A673 (cell line): ENCODE measurements at regions not wholly inside any gene's neighbourhood (a gene's known extent, or its start where the extent isn't known, plus 50 kb on each side); places are given as distances from the start of the nearest gene placed in this dataset.

Experiments
- BruUV-seq: library from RNA; stranded (reverse); fragments of 400-500 nt; replicated peaks from 2 replicates; lab custom pipeline; 2021; lab: Mats Ljungman, UMichigan
- CTCF ChIA-PET: fragments of 300-600 bp; sonication (Branson Sonifier 250); formaldehyde crosslinking; loops from one replicate; lab custom pipeline; 2022; ENCODE audit warnings: antibody characterized with exemption; lab: Charles Lee
- POLR2A ChIA-PET: fragments of 300-600 bp; sonication (Branson Sonifier 250); formaldehyde crosslinking; loops from one replicate; lab custom pipeline; 2022; ENCODE audit warnings: antibody characterized with exemption; ENCODE audit not compliant: low non-redundant PET; lab: Charles Lee
- DNase-seq: peaks from one replicate; pipeline ENCODE4 v3.0.0-alpha.2; 2015; ENCODE audit warnings: low spot score
- H3K27ac ChIP-seq: fragments of 200-600 bp; sonication (generic); 2 replicates; pipeline ENCODE4 v1.5.1; 2016; ENCODE audit warnings: mixed run types, low read depth, mild to moderate bottlenecking, mixed read lengths, antibody characterized with exemption, low read length; ENCODE audit not compliant: poor library complexity, severe bottlenecking
- H3K27me3 ChIP-seq: fragments of 200-600 bp; sonication (generic); replicated peaks from 2 replicates; pipeline ENCODE4 v1.6.1; 2017; ENCODE audit warnings: mixed run types, low read depth, mild to moderate bottlenecking, mixed read lengths, antibody characterized with exemption, low read length; ENCODE audit not compliant: insufficient read depth, poor library complexity
- H3K36me3 ChIP-seq: fragments of 200-600 bp; sonication (generic); 2 replicates; pipeline ENCODE4 v1.6.1; 2016; ENCODE audit warnings: mixed run types, mild to moderate bottlenecking, mixed read lengths, antibody characterized with exemption, low read length; ENCODE audit not compliant: insufficient read depth, poor library complexity, severe bottlenecking
- H3K4me1 ChIP-seq: fragments of 200-600 bp; sonication (generic); 2 replicates; pipeline ENCODE4 v1.6.1; 2017; ENCODE audit warnings: mixed run types, mild to moderate bottlenecking, mixed read lengths, antibody characterized with exemption, low read length; ENCODE audit not compliant: insufficient read depth, poor library complexity, severe bottlenecking
- H3K4me3 ChIP-seq: fragments of 200-600 bp; sonication (generic); 2 replicates; pipeline ENCODE4 v1.5.1; 2016; ENCODE audit warnings: low read depth, mixed run types, mild to moderate bottlenecking, mixed read lengths, low read length; ENCODE audit not compliant: poor library complexity, severe bottlenecking
- H3K9me3 ChIP-seq: fragments of 200-600 bp; sonication (generic); 2 replicates; pipeline ENCODE4 v1.6.1; 2016; ENCODE audit warnings: mixed run types, low read depth, mild to moderate bottlenecking, mixed read lengths, antibody characterized with exemption, low read length; ENCODE audit not compliant: poor library complexity, severe bottlenecking
- CTCF ChIP-seq: fragments of 300-800, 200-600 bp; sonication (generic); conservative IDR thresholded peaks from 2 replicates; pipeline ENCODE4 v1.5.1; 2017; ENCODE audit warnings: low read depth, mild to moderate bottlenecking, antibody characterized with exemption, low read length, moderate library complexity, mixed read lengths
- EZH2 ChIP-seq: fragments of 200-600 bp; sonication (generic); IDR thresholded peaks from 2 replicates; pipeline ENCODE4 v1.6.1; 2017; ENCODE audit warnings: borderline replicate concordance, low read depth, mild to moderate bottlenecking, mixed read lengths, antibody characterized with exemption, low read length; ENCODE audit not compliant: poor library complexity, severe bottlenecking
- intact Hi-C: fragments of 100-400 bp; cut with micrococcal nuclease; formaldehyde crosslinking; loops from one replicate; pipeline ENCODE4 v1.10.0; 2022; ENCODE audit not compliant: unreplicated experiment

- Histone ChIP-seq H3K27me3 (no peaks in the 10 kb centered on the region), H3K27ac (no peak overlapping the region), H3K4me3 (no peak overlapping the region), H3K36me3 (no peaks in the 10 kb centered on the region), H3K9me3 (no peaks in the 10 kb centered on the region), H3K4me1 (no peaks in the 10 kb centered on the region)
- DNase-seq = no peak
- TF ChIP-seq EZH2 = no peak
- TF ChIP-seq CTCF = no peak
- CTCF ChIA-PET = no interaction called here
- POLR2A ChIA-PET = no interaction called here
- intact Hi-C loops = no loop called here
- no TSS peak for BruUV-seq
These were observed 142.0 kb downstream of the MCHR2 start for GRCh38 chr6:99852031-99852430.

DNA sequence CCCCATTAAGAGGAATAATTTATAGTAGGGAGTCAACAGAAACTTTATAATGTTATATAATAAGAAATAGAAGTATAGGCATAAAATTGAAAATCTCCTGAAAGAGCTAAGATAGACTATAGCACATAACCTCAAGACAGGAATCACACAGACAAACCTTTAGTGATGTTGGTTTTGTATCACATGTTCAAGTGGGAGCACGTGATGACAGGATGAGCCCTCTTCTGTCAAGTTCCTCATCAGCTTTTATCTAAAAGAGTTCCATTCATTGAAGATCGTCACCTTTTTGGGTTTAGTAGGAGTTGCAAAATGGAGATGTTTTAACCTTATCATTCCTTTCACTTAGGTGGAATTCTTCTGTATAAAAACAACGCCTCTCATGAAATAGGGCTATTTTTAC lies 127.0 kb downstream of the MCHR2 start:
- H3K4me1 ChIP-seq = no peaks in the 10 kb centered on the region
- no TSS peak for BruUV-seq
- TF ChIP-seq CTCF (no peak), EZH2 (no peak)
- no peaks in the 10 kb centered on the region for H3K36me3 ChIP-seq
- H3K27me3 ChIP-seq = no peaks in the 10 kb centered on the region
- H3K9me3 ChIP-seq = no peaks in the 10 kb centered on the region
- ChIA-PET POLR2A (no interaction called here), CTCF (interaction anchor here (1.4 kb wide), 1 partner anchor 135 kb away, joined by 4 read pairs; no protein-coding TSS in a partner anchor)
- H3K4me3 ChIP-seq = no peak overlapping the region
- intact Hi-C loops = loop anchor here (5.0 kb wide), 2 partner anchors 135 to 795 kb away; no protein-coding TSS in a partner anchor
- no peak overlapping the region for H3K27ac ChIP-seq
- no peak for DNase-seq

DNA sequence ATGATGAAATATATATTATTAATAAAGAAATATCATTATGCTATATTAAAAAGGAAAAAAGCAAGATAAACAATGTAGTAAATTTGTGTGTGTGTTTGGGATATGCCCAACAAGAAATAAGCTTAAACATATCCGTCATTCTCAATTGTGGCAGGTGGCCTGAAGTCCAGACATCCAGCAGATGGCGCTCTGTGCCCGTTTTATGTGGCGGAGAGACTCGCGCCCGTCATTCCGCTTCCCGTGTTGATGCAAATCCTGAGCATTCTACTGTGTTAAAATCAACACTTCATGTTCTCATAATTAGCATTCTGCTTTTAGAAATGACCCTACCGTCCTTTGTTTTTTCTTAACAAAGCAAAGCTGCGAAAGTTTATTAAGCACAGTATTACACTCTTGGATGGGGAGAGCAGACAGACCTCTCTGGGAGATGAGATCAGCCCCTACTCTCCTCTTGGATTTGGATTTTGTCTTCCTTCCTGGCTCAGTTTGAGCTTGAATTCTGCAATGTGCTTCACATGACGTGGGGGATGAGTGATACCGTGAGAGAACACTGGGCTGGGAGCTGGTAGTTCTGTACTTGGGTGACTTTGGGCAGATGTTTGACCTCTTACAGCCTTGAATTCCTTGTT lies 125.8 kb downstream of the MCHR2 start:
- ChIA-PET POLR2A (interaction anchor here (0.7 kb wide), 1 partner anchor 243 kb away, joined by 3 read pairs; no protein-coding TSS in a partner anchor), CTCF (interaction anchor here (1.0 to 2.4 kb wide), 5 partner anchors 38 to 239 kb away, joined by 3 to 26 read pairs (median 8); no protein-coding TSS in a partner anchor)
- H3K27me3 ChIP-seq = no peaks in the 10 kb centered on the region

More for the DNA sequence above, 125.8 kb downstream of the MCHR2 start:
- intact Hi-C loops = loop anchor here (1.0 to 5.0 kb wide), 5 partner anchors 37 to 794 kb away; no protein-coding TSS in a partner anchor
- H3K36me3 ChIP-seq = no peaks in the 10 kb centered on the region
- no peaks in the 10 kb centered on the region for H3K4me1 ChIP-seq
- TF ChIP-seq EZH2 (no peak), CTCF (peak; percentile 94)
- BruUV-seq = no TSS peak
- no peaks in the 10 kb centered on the region for H3K9me3 ChIP-seq
- H3K27ac ChIP-seq = no peak overlapping the region
- H3K4me3 ChIP-seq = no peak overlapping the region
- peak; percentile 80 for DNase-seq
